ENCODE measurements at regions not wholly inside any gene's neighbourhood (a gene's known extent, or its start where the extent isn't known, plus 50 kb on each side); places are given as distances from the start of the nearest gene placed in this dataset.
"Not testable (repeated sequence)": the region's sequence is repeated elsewhere in the genome, so short reads cannot be mapped to it uniquely, and the experiment has no call there.

DNA sequence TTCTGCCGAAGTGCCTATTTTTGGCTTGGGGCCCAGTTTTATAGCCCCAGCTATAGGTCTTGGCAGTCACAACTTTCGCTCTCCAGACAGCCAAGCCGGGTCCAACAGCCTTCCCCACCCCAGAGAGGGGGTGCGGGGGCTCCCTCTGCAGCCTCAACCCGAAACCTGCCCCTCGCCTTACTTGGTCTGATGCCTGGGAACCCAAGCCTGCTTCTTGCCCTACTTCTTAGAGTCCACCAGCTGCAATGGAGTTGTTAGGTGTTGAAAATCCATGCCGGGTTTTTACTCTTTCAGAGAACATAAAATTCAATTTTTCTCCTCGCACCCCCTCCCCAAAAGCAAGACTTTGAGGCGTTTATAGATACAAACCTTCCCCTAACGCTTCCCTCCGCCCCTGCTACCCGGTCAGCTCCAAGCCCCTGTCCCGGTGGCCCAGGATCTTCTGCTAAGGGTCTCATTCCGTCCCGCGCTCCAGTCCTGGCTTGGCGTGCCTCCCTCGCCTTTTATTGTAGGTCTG, 116.7 kb downstream of the CRLF3 start:
- not testable (repeated sequence) for H3K36me3 Mint-ChIP-seq (ENCODE audit: low read depth); H3K27me3 Mint-ChIP-seq (ENCODE audit: low read depth); DNase-seq (ENCODE audit: low spot score); H3K9me3 Mint-ChIP-seq (ENCODE audit: low read depth)
- Mint-ChIP-seq H3K27ac (ENCODE audit: unreplicated experiment) (peak overlapping the region; percentile 99), H3K4me3 (ENCODE audit: unreplicated experiment) (peak overlapping the region; percentile 100), H3K4me1 (ENCODE audit: low read depth) (peaks cover 25% of the 10 kb centered on the region)

DNA sequence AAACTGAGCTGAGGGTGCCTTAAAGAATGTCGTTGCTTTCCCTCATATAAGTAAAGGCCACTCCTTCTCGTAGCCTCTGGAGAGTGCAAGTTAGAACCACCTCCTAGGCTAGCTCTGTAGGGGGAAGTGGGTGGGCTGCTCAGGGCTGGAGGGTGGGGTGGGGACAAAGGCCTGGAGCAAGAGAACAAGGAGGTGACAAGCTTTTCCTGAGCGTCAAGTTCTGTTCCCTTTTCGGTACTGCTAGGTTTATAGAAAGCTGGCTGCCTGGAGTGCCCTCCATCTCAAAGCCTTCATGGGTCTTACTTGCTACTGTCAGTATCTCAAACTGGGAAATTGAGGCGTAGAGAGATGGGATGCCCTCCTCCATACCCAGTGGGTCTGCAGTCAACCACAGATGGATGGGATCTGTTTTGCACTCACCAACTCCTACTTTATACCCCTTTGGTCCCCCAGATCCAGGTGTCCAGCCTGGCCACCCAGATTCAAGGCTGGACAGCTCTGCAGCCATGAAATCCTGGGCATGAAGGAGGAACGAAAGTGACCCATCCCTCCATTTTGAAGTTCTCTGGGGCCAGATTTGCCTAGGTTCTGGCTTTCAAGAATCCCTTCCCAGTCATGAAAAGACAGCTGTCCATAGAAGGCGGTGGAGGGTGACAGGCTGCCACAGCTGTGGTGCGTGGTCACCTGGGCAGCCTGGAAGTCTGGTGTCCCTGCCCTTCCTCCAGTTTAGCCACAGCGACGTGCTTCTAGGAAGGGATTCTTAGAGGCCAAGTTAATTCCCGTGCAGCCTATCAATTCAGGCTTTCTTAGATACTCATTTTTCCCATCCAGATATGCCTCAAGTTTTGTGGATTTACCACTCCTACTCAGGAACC, 117.8 kb downstream of the CRLF3 start:
- H3K36me3 Mint-ChIP-seq (ENCODE audit: low read depth); H3K4me3 Mint-ChIP-seq (ENCODE audit: unreplicated experiment); H3K27me3 Mint-ChIP-seq (ENCODE audit: low read depth); H3K9me3 Mint-ChIP-seq (ENCODE audit: low read depth); DNase-seq (ENCODE audit: low spot score); H3K27ac Mint-ChIP-seq (ENCODE audit: unreplicated experiment): not testable (repeated sequence)
- peaks cover 22% of the 10 kb centered on the region for H3K4me1 Mint-ChIP-seq (ENCODE audit: low read depth)

DNA sequence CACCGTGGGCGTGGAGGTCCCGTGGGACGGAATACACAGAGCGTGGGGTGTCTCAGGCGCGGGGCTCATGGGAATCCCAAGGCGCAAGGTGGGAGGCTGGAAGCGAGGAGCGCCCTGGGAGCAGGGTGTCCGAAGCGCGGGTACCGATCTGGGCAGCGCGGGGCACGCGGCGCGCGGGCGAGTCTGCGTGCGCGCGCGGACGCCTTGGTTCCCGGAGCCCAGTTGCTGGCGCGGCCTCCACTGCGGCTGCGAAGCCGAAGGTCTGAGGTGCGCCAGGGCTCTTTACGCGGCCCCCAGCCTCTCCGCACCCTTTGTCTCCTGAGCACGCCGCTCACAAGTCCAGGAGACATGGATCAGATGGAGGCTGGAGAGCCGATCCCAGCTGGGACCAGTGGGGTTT, 118.5 kb downstream of the CRLF3 start:
- H3K9me3 Mint-ChIP-seq (ENCODE audit: low read depth); H3K4me3 Mint-ChIP-seq (ENCODE audit: unreplicated experiment); H3K27me3 Mint-ChIP-seq (ENCODE audit: low read depth); H3K27ac Mint-ChIP-seq (ENCODE audit: unreplicated experiment); H3K36me3 Mint-ChIP-seq (ENCODE audit: low read depth); DNase-seq (ENCODE audit: low spot score): not testable (repeated sequence)
- peaks cover 15% of the 10 kb centered on the region for H3K4me1 Mint-ChIP-seq (ENCODE audit: low read depth)

DNA sequence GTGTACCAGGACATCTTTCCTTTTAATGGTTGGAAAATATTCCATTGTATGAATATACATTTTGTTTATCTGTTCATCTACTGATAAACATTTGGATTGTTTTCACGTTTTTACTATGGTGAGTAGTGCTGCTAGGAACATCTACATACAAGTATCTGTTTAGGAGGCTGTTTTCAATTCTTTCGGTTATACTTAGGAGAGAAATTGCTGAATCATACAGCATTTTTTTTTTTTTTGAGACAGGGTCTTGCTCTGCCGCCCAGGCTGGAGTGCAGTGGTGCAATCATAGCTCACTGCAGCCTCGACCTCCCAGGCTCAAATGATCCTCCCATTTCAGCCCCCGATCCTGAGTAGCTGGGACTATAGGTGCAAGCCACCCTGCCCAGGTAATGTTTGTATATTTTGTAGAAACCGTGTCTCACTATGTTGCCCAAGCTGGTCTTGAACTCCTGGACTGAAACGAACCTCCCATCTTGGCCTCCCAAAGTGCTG, 122.9 kb downstream of the CRLF3 start:
- no peaks in the 10 kb centered on the region for H3K27me3 Mint-ChIP-seq (ENCODE audit: low read depth)
- H3K36me3 Mint-ChIP-seq (ENCODE audit: low read depth): no peaks in the 10 kb centered on the region
- H3K4me1 Mint-ChIP-seq (ENCODE audit: low read depth): peaks cover 8% of the 10 kb centered on the region
- TF ChIP-seq, protein P1, sequence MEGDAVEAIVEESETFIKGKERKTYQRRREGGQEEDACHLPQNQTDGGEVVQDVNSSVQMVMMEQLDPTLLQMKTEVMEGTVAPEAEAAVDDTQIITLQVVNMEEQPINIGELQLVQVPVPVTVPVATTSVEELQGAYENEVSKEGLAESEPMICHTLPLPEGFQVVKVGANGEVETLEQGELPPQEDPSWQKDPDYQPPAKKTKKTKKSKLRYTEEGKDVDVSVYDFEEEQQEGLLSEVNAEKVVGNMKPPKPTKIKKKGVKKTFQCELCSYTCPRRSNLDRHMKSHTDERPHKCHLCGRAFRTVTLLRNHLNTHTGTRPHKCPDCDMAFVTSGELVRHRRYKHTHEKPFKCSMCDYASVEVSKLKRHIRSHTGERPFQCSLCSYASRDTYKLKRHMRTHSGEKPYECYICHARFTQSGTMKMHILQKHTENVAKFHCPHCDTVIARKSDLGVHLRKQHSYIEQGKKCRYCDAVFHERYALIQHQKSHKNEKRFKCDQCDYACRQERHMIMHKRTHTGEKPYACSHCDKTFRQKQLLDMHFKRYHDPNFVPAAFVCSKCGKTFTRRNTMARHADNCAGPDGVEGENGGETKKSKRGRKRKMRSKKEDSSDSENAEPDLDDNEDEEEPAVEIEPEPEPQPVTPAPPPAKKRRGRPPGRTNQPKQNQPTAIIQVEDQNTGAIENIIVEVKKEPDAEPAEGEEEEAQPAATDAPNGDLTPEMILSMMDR (IDR thresholded peaks at IDR 0.05): no peak
- DNase-seq (ENCODE audit: low spot score): no peak
- no peaks in the 10 kb centered on the region for H3K9me3 Mint-ChIP-seq (ENCODE audit: low read depth)
- H3K27ac Mint-ChIP-seq (ENCODE audit: unreplicated experiment): no peak overlapping the region
- H3K4me3 Mint-ChIP-seq (ENCODE audit: unreplicated experiment): no peak overlapping the region

DNA sequence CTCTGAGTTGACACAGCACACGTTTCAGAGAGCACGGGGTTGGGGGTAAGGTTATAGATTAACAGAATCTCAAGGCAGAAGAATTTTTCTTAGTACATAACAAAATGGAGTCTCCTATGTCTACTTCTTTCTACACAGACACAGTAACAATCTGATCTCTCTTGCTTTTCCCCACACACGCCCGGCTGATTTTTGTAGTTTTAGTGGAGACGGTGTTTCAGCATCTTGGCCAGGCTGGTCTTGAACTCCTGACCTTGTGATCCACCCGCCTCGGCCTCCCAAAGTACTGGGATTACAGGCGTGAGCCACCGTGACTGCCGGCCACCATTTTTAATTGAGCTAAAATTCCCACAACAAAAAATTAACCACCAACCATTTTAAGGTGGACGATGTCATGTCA, 123.7 kb downstream of the CRLF3 start:
- not testable (repeated sequence) for H3K36me3 Mint-ChIP-seq (ENCODE audit: low read depth); H3K27me3 Mint-ChIP-seq (ENCODE audit: low read depth); H3K4me3 Mint-ChIP-seq (ENCODE audit: unreplicated experiment); H3K9me3 Mint-ChIP-seq (ENCODE audit: low read depth); DNase-seq (ENCODE audit: low spot score); H3K4me1 Mint-ChIP-seq (ENCODE audit: low read depth)
- peak overlapping the region; percentile 46 for H3K27ac Mint-ChIP-seq (ENCODE audit: unreplicated experiment)

DNA sequence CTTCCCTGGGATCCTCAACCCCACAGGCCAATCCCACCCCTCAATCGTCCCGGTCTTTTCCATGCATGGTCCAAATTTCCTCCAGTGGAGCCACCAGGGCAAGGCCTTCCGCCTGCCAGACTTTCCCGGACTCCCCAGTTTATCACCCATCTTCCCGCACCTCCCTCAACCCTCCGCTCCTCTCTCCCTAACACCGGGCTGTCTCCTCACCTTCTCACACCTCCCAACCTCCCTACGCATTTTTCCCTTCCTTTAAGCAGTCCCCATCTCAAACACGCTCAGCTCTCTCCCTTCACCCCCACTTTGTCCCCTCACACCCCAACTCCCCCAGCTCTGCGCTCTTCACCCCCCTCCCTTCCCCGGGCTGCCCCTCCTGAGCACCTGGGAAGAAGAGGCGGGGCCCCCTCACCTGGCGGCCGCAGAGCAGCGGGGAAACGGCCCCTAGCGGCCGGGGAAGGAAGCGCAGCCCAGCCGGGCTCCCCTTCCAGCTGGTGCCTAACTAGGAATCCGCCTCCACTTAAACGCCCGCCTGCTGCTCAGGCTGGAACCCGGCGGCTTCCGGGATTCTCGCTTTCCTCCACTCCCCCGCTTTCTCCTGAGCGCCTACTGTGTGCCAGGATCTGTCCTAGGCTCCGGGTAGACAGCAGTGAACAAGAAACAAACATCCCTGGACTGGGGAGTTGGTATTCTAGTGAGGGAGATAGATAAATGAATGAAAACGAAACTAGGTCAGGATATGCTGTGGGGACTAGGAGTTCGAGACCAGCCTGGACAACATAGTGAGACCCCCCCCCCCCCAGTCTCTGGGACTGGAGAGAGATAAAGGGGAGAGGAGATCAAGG, 126.7 kb downstream of the CRLF3 start:
- Mint-ChIP-seq H3K4me3 (ENCODE audit: unreplicated experiment) (peak overlapping the region; percentile 70), H3K4me1 (ENCODE audit: low read depth) (peaks cover 19% of the 10 kb centered on the region)
- TF ChIP-seq, protein P1 (IDR thresholded peaks at IDR 0.05): peak; percentile 90
- DNase-seq (ENCODE audit: low spot score); H3K36me3 Mint-ChIP-seq (ENCODE audit: low read depth); H3K27ac Mint-ChIP-seq (ENCODE audit: unreplicated experiment); H3K27me3 Mint-ChIP-seq (ENCODE audit: low read depth); H3K9me3 Mint-ChIP-seq (ENCODE audit: low read depth): not testable (repeated sequence)

DNA sequence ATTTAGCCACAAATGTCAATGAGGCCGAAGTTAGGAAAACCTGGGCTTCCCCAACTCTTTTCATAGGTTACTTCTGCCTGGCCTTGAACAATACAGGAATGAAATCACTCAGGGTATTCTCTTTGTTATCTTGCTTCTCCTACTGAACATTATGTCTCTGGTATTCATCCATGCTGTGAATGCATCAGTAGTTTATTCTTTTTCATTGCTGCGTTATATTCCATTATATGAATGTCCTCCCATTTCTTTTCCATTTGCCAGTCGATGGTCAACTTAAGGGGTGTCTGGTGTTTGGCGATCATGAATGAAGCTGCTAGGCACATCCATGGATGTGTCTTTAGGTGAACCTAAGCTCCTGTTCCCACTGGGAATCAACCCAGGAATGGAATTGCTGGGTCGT, 128.3 kb downstream of the CRLF3 start:
- H3K27ac Mint-ChIP-seq (ENCODE audit: unreplicated experiment): no peak overlapping the region

DNA sequence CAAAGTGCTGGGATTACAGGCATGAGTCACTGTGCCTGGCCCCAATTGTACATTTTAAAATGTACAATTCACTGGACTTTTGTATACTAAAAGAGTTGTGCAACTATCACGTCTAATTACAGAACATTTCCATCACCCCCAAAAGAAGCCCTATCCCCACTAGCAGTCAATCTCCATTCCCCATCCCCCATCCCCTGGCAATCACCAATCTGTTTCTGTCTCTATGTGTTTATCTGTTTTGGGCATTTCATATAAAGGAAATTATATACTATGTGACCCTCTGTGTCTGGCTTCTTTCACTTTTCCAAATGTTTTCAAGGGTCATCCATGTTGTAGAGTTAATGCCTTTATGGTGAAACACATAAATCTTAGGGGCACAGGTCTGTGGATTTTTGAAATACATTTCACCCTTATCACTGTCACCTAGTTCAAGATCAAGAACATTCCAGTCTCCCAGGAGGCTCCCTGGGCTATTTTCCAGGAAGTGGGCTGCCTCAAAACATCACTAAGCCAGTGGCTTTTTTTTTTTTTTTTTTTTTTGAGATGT, 129.2 kb downstream of the CRLF3 start:
- not testable (repeated sequence) for DNase-seq (ENCODE audit: low spot score); H3K4me3 Mint-ChIP-seq (ENCODE audit: unreplicated experiment); H3K27me3 Mint-ChIP-seq (ENCODE audit: low read depth); H3K9me3 Mint-ChIP-seq (ENCODE audit: low read depth); H3K27ac Mint-ChIP-seq (ENCODE audit: unreplicated experiment); H3K36me3 Mint-ChIP-seq (ENCODE audit: low read depth)
- peaks cover 15% of the 10 kb centered on the region for H3K4me1 Mint-ChIP-seq (ENCODE audit: low read depth)

More for the DNA sequence above, 128.3 kb downstream of the CRLF3 start:
- Mint-ChIP-seq H3K36me3 (ENCODE audit: low read depth) (no peaks in the 10 kb centered on the region), H3K4me3 (ENCODE audit: unreplicated experiment) (no peak overlapping the region), H3K4me1 (ENCODE audit: low read depth) (peaks cover 19% of the 10 kb centered on the region), H3K9me3 (ENCODE audit: low read depth) (no peaks in the 10 kb centered on the region), H3K27me3 (ENCODE audit: low read depth) (peaks cover 3% of the 10 kb centered on the region)
- no peak for DNase-seq (ENCODE audit: low spot score)
- TF ChIP-seq, protein P1 (IDR thresholded peaks at IDR 0.05): no peak
